HG03095 (cell line): ENCODE measurements at regions not wholly inside any gene's neighbourhood (a gene's known extent, or its start where the extent isn't known, plus 50 kb on each side); places are given as distances from the start of the nearest gene placed in this dataset.
"Not testable (repeated sequence)": the region's sequence is repeated elsewhere in the genome, so short reads cannot be mapped to it uniquely, and the experiment has no call there.

Source experiments
- ATAC-seq: cut with Tn5 transposase; IDR thresholded peaks from one replicate; pipeline ENCODE4 v1.9.1; 2021; ENCODE audit warnings: moderate library complexity; ENCODE audit not compliant: unreplicated experiment

DNA sequence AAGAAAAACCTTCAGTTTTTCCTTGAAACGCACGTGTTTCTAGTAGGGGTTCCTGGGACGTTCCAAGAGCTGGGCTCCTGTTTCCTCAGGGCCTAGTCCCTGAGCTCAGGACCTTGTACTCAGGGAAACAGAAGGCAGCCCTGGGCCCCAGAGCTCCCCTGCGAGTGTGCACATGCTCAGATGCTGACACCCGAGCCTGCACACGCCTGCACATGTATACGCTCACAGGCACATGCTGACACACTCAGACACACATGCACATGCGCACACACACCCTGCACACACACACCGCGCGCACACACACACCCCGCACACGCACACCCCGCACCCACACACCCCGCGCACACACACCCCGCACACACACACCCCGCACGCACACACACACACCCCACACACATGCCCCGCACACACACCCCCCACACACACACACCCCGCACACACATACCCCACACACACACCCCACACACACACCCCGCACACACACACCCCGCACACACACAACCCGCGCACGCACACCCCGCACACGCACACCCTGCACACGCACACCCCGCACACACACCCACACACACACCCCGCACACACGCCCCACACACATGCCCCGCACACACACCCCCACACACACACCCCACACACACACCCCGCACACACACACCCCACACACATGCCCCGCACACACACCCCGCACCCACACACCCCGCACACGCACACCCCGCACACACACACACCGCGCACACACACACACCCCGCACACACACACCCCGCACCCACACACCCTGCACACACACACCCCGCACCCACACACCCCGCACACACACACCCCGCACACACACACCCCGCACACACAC is 52.2 kb downstream of the CALML3 start:
- no peak for ATAC-seq

GRCh38 chr10:5580038-5580428 is 55.3 kb downstream of the CALML3 start:
- not testable (repeated sequence) for ATAC-seq

GRCh38 chr10:5581670-5582566 is 57.2 kb downstream of the CALML3 start:
- peak; percentile 53 for ATAC-seq

DNA sequence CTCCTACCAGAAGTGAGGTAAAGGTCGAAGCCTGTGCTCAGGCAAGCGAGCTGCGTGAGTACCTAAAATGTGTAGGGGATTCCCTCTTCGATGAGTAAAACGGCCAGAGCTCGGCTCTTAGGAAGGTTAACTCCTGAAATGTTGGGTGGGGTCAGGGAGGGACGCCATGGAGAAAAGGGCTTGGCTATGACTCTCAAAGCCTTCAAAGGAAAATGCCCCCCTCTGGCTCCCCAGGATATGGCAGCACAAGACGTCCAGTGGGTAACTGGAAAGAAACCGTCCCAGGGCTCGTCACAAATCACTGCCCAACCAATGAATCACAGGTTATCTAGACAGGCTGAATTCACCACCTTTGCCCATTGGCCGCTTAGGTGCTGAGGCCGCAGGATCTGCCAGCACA is 58.0 kb downstream of the CALML3 start:
- no peak for ATAC-seq

DNA sequence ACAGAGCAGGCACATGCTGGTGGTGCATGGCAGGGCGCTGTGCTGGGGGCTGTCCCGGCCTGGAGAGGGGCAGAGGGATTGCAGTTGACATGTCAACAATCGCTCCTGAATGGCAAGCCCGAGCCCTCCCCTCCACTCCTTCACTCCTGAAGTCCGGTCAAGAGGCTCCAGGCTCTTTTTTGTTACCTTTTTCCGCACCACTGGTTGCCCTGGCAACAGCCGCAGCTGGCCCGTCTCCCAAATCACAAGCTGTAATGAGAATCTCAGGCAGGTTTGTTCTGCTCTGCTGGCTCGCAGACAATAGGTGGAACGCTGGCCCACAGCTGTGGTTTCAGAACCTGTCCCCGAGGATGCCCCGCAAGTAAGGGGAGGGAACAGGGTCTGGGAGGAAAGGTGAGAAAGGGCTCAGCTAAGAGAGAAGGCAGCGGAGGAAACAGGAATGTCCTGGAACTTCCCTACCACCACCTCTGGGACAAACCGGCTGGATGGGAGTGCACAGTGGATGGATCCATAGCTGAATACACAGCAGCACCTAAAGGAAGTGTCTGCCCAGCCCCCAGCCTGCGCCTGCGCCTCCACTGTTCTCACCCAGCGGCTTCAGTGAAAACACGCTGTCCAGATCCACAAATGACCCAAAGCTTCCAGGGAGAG is 58.9 kb downstream of the CALML3 start:
- ATAC-seq: no peak

DNA sequence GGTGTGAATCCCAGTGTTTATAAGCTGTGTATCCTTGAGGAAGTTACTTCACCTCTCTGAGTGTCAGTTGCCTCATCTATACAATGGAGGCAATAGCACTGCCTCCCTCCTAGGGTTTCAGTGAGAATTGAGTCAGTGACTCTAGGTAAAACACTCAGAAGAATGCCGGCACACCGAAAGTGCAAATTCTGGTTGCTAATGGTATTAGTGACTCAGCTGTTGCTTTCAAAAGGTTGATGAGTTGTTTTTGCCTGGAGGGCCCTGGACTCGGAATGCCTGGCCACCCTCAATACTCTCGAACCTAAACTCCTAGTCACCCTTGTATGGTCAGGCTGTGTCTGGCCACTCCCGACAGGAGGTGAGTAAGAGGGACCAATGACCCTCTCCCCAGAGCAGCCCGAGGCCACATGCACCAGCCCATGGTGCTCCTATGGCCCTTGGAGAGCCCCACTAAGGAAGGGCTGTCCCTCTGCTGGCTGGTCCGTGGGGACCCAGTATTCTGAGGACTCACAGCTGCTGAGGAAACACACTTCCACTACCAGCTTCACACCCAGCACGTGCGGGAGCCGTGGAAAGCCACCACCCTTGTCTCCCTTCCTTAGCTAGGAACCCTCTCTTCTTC is 60.2 kb downstream of the CALML3 start:
- ATAC-seq: peak; percentile 69

GRCh38 chr10:5585517-5586206 is 60.9 kb downstream of the CALML3 start:
- ATAC-seq: no peak

GRCh38 chr10:5587151-5588079 is 62.7 kb downstream of the CALML3 start:
- no peak for ATAC-seq

- ATAC-seq: no peak
Measured at GRCh38 chr10:5588080-5588453, 63.3 kb downstream of the CALML3 start.

DNA sequence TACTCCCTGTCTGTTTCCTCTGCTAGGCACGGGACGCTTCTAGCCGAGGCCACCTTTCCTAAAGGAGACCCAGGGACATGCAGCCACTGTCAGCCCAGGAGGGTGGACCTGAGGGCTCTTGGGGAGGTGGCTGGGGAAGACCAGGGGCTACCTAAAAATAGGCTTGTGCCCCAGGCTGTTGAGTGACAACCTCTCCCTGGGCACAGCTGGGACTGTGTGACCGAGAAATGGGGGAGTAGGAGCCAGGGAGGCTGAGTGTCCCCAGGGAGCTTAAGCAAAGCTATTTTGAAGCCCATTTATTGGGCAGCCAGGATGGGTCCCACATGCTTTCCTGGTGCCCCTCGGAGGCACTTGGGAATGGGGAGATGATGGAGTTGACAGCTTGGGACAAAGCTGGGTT is 63.8 kb downstream of the CALML3 start:
- no peak for ATAC-seq
